HepG2 (cell line): ENCODE measurements at regions not wholly inside any gene's neighbourhood (a gene's known extent, or its start where the extent isn't known, plus 50 kb on each side); places are given as distances from the start of the nearest gene placed in this dataset.

Experiments
- ATAC-seq: fragments of 200-7000 bp; cut with Tn5 transposase; 3 replicates; pipeline ENCODE4 v1.9.1; 2020; ENCODE audit warnings: mild to moderate bottlenecking, moderate library complexity
- BruUV-seq: library from RNA; stranded (reverse); fragments of 400-500 nt; replicated peaks from 2 replicates; lab custom pipeline; 2021; lab: Mats Ljungman, UMichigan
- CTCF ChIA-PET: fragments of 300-600 bp; formaldehyde crosslinking; extraction: SDS; loops from one replicate; lab custom pipeline; 2021; ENCODE audit warnings: low total read pairs, inconsistent platforms, low intra/inter-chr PET ratio; lab: Yijun Ruan, JAX
- POLR2A ChIA-PET: fragments of 350-600 bp; sonication (Branson Sonifier 250); formaldehyde crosslinking; loops from one replicate; lab custom pipeline; 2020; ENCODE audit warnings: antibody characterized with exemption, inconsistent platforms; lab: Yijun Ruan, JAX
- DNase-seq: peaks from one replicate; pipeline ENCODE4 v3.0.0-alpha.2; 2015; ENCODE audit warnings: low spot score
- FAIRE-seq: peaks from 3 replicates; lab custom pipeline; 2011; peaks lifted over from hg19 to GRCh38; lab: Jason Lieb, UNC
- H2AFZ ChIP-seq: one replicate; pipeline ENCODE4 v1.6.1; 2011; ENCODE audit warnings: low read length, inconsistent platforms
- H3K27ac ChIP-seq: fragments of 300-600 bp; 3 replicates; pipeline ENCODE4 v1.8.0; 2011; ENCODE audit warnings: mixed run types, mild to moderate bottlenecking, mixed read lengths, low read length, inconsistent platforms; ENCODE audit not compliant: insufficient read depth; ENCODE audit errors: extremely low read length
- H3K27me3 ChIP-seq, 2 experiments: fragments of 200-600 bp in 1 of 2; 2 replicates in 1 of 2; 3 replicates in 1 of 2; pipeline versions ENCODE4 v1.6.0 to v1.8.0; 2011; ENCODE audit warnings: low read length in 2 of 2, mild to moderate bottlenecking in 2 of 2, moderate library complexity in 2 of 2, inconsistent platforms in 1 of 2; ENCODE audit not compliant: insufficient read depth in 2 of 2, control insufficient read depth in 1 of 2
- H3K36me3 ChIP-seq, 2 experiments: fragments of 200-600 bp in 1 of 2; replicated peaks in 1 of 2; 2 replicates in 1 of 2; 3 replicates in 1 of 2; pipeline versions ENCODE4 v1.5.1 to v1.8.0; 2011; ENCODE audit warnings: low read length in 2 of 2, inconsistent platforms in 1 of 2; ENCODE audit not compliant: insufficient read depth in 2 of 2, control insufficient read depth in 1 of 2
- H3K4me1 ChIP-seq: 2 replicates; pipeline ENCODE4 v1.5.1; 2012; ENCODE audit warnings: low read length, inconsistent platforms; ENCODE audit not compliant: insufficient read depth
- H3K4me2 ChIP-seq: 2 replicates; pipeline ENCODE4 v1.6.0; 2011; ENCODE audit warnings: low read depth, low read length, inconsistent platforms
- H3K4me3 ChIP-seq, 3 experiments: fragments of 200-600 bp in 1 of 3; sonication (generic), shearing (Covaris generic) in 1 of 3; replicated peaks in 1 of 3; 2 replicates each; pipeline ENCODE4 v1.5.1; 2011 to 2016; ENCODE audit warnings: low read length in 3 of 3, inconsistent platforms in 2 of 3, low read depth in 2 of 3, mild to moderate bottlenecking in 2 of 3, control low read depth in 1 of 3, mixed read lengths in 1 of 3; ENCODE audit not compliant: insufficient read depth in 1 of 3
- H3K79me2 ChIP-seq: one replicate; pipeline ENCODE4 v1.6.1; 2011; ENCODE audit warnings: low read length, inconsistent platforms; ENCODE audit not compliant: insufficient read depth
- H3K9ac ChIP-seq: 2 replicates; pipeline ENCODE4 v1.6.0; 2011; ENCODE audit warnings: mild to moderate bottlenecking, low read depth, low read length, inconsistent platforms; ENCODE audit not compliant: insufficient read depth
- H3K9me3 ChIP-seq: 2 replicates; pipeline ENCODE4 v1.5.1; 2012; ENCODE audit warnings: mild to moderate bottlenecking, low read length
- H4K20me1 ChIP-seq: 2 replicates; pipeline ENCODE4 v1.6.0; 2011; ENCODE audit warnings: inconsistent platforms, mild to moderate bottlenecking, low read length, moderate library complexity; ENCODE audit not compliant: insufficient read depth
- ATF7-NPFF ChIP-seq: sonication (generic); formaldehyde crosslinking; IDR thresholded peaks from 2 replicates; pipeline ENCODE4 v1.8.1; 2023; ENCODE audit warnings: mild to moderate bottlenecking, low read depth, missing genetic modification reagents, moderate library complexity
- FOXM1 ChIP-seq: sonication (generic); formaldehyde crosslinking; IDR thresholded peaks from 2 replicates; pipeline ENCODE4 v1.5.0; 2020; ENCODE audit warnings: missing genetic modification reagents
- KDM1A ChIP-seq: IDR thresholded peaks from 2 replicates; pipeline ENCODE4 v1.6.1; 2016; ENCODE audit warnings: missing compliant biosample characterization
- KDM2A ChIP-seq: sonication (generic); formaldehyde crosslinking; IDR thresholded peaks from 2 replicates; pipeline ENCODE4 v1.4.0; 2020; ENCODE audit warnings: low read depth, missing genetic modification reagents, borderline replicate concordance
- NFKB2 ChIP-seq: sonication (generic); formaldehyde crosslinking; IDR thresholded peaks from 2 replicates; pipeline ENCODE4 v1.4.0; 2020; ENCODE audit warnings: missing genetic modification reagents, borderline replicate concordance
- RAD51 ChIP-seq: fragments of 450-650 bp; IDR thresholded peaks from 2 replicates; pipeline ENCODE4 v1.6.1; 2016; ENCODE audit warnings: borderline replicate concordance
- XBP1 ChIP-seq: sonication (generic); formaldehyde crosslinking; IDR thresholded peaks from 2 replicates; pipeline ENCODE4 v1.5.0; 2020; ENCODE audit warnings: missing genetic modification reagents
- ZNF253 ChIP-seq: sonication (generic); formaldehyde crosslinking; IDR thresholded peaks from 2 replicates; pipeline ENCODE4 v1.8.0; 2022; ENCODE audit warnings: mild to moderate bottlenecking, missing genetic modification reagents, borderline replicate concordance
- ZNF333 ChIP-seq: sonication (generic); formaldehyde crosslinking; IDR thresholded peaks from 2 replicates; pipeline ENCODE4 v1.4.0; 2020; ENCODE audit warnings: mild to moderate bottlenecking, missing genetic modification reagents, borderline replicate concordance
- ZNF446 ChIP-seq: sonication (generic); formaldehyde crosslinking; IDR thresholded peaks from 2 replicates; pipeline ENCODE4 v1.5.0; 2020; ENCODE audit warnings: mild to moderate bottlenecking, missing genetic modification reagents
- ZNF720 ChIP-seq: sonication (generic); formaldehyde crosslinking; IDR thresholded peaks from 2 replicates; pipeline ENCODE4 v1.4.0; 2020; ENCODE audit warnings: missing genetic modification reagents
- WGBS: methylation state at CpG from one replicate; pipeline ENCODE4 v1.1.6; 2017; ENCODE audit warnings: low lambda C conversion rate; 5-methylcytosine and 5-hydroxymethylcytosine counted together
- in situ Hi-C: cut with HindIII; loops from 2 replicates; pipeline ENCODE4 v1.10.0; 2017; ENCODE audit warnings: low pct_unique_long_range_greater_than_20kb; ENCODE audit not compliant: extremely low pct_ligation_motif_present
- intact Hi-C: fragments of 100-400 bp; cut with micrococcal nuclease; formaldehyde crosslinking; loops from one replicate; pipeline ENCODE4 v1.10.0; 2022; ENCODE audit not compliant: unreplicated experiment
- TF ChIP-seq, protein P1 (sequence below): sonication (generic); formaldehyde crosslinking; IDR thresholded peaks from 2 replicates; pipeline ENCODE4 v1.5.0; 2020; ENCODE audit warnings: mild to moderate bottlenecking, missing genetic modification reagents
- TF ChIP-seq, protein P2 (sequence below): sonication (generic); formaldehyde crosslinking; IDR thresholded peaks from 2 replicates; pipeline ENCODE4 v1.8.1; 2023; ENCODE audit warnings: missing genetic modification reagents, mild to moderate bottlenecking, borderline replicate concordance
- TF ChIP-seq, protein P3 (sequence below): sonication (generic); formaldehyde crosslinking; IDR thresholded peaks from 2 replicates; pipeline ENCODE4 v1.5.0; 2020; ENCODE audit warnings: mild to moderate bottlenecking, missing genetic modification reagents
- TF ChIP-seq, protein P4 (sequence below): sonication (generic); formaldehyde crosslinking; IDR thresholded peaks from 2 replicates; pipeline ENCODE4 v1.4.0; 2020; ENCODE audit warnings: mild to moderate bottlenecking, missing genetic modification reagents

DNA sequence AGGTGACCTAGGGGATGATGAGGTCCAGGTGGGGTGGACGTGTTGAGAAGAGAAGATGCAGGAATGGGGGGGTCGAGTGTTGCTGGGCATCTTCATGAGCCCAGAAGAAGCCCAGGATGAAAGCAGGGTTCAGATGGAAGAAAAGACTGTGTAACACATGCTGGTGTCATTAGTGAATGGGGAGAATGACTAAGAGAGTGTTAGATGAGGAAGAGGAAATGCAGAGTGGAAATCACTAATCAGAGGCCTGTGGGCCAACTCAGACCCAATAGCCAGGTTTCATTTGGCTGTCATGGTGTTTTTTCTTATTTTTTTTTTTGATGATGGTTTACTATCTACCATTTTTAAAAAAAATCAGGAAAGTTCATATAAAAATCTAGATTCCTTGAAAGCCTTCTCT is 180.8 kb upstream of the CAMK1G start:
- no peak overlapping the region for H3K4me2 ChIP-seq
- H3K9me3 ChIP-seq = no peaks in the 10 kb centered on the region
- BruUV-seq = no TSS peak
- H3K36me3 ChIP-seq = no peaks in the 10 kb centered on the region
- FAIRE-seq = no peak
- 2% methylated on average over 2 of the region's 2 CpGs for WGBS
- CTCF ChIA-PET = no interaction called here
- intact Hi-C loops = no loop called here
- no peak for DNase-seq
- H3K4me1 ChIP-seq = no peaks in the 10 kb centered on the region
- H3K79me2 ChIP-seq = no peaks in the 10 kb centered on the region
- in situ Hi-C loops = no loop called here
- no peak overlapping the region for H3K27ac ChIP-seq
- POLR2A ChIA-PET = no interaction called here
- no peaks in the 10 kb centered on the region for H4K20me1 ChIP-seq
- no peak for ATAC-seq
- no peak overlapping the region for H3K4me3 ChIP-seq
- no peak overlapping the region for H3K9ac ChIP-seq
- no peaks in the 10 kb centered on the region for H3K27me3 ChIP-seq
- no peak overlapping the region for H2AFZ ChIP-seq
- TF ChIP-seq NFKB2 (CRISPR knock-in tag) (no peak), KDM2A (CRISPR knock-in tag) (no peak), XBP1 (no peak), ZNF446 (CRISPR knock-in tag) (no peak), FOXM1 (CRISPR knock-in tag) (no peak), ZNF253 (no peak), ZNF720 (no peak), RAD51 (no peak), KDM1A (no peak), ZNF333 (CRISPR knock-in tag) (no peak), ATF7-NPFF (CRISPR knock-in tag) (no peak)
- TF ChIP-seq, protein P1, sequence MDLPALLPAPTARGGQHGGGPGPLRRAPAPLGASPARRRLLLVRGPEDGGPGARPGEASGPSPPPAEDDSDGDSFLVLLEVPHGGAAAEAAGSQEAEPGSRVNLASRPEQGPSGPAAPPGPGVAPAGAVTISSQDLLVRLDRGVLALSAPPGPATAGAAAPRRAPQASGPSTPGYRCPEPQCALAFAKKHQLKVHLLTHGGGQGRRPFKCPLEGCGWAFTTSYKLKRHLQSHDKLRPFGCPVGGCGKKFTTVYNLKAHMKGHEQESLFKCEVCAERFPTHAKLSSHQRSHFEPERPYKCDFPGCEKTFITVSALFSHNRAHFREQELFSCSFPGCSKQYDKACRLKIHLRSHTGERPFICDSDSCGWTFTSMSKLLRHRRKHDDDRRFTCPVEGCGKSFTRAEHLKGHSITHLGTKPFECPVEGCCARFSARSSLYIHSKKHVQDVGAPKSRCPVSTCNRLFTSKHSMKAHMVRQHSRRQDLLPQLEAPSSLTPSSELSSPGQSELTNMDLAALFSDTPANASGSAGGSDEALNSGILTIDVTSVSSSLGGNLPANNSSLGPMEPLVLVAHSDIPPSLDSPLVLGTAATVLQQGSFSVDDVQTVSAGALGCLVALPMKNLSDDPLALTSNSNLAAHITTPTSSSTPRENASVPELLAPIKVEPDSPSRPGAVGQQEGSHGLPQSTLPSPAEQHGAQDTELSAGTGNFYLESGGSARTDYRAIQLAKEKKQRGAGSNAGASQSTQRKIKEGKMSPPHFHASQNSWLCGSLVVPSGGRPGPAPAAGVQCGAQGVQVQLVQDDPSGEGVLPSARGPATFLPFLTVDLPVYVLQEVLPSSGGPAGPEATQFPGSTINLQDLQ = no peak
- TF ChIP-seq, protein P2, sequence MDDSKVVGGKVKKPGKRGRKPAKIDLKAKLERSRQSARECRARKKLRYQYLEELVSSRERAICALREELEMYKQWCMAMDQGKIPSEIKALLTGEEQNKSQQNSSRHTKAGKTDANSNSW = no peak
- TF ChIP-seq, protein P3, sequence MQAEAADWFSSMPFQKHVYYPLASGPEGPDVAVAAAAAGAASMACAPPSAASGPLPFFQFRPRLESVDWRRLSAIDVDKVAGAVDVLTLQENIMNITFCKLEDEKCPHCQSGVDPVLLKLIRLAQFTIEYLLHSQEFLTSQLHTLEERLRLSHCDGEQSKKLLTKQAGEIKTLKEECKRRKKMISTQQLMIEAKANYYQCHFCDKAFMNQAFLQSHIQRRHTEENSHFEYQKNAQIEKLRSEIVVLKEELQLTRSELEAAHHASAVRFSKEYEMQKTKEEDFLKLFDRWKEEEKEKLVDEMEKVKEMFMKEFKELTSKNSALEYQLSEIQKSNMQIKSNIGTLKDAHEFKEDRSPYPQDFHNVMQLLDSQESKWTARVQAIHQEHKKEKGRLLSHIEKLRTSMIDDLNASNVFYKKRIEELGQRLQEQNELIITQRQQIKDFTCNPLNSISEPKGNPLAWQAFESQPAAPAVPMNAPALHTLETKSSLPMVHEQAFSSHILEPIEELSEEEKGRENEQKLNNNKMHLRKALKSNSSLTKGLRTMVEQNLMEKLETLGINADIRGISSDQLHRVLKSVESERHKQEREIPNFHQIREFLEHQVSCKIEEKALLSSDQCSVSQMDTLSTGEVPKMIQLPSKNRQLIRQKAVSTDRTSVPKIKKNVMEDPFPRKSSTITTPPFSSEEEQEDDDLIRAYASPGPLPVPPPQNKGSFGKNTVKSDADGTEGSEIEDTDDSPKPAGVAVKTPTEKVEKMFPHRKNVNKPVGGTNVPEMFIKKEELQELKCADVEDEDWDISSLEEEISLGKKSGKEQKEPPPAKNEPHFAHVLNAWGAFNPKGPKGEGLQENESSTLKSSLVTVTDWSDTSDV (CRISPR knock-in tag) = no peak
- TF ChIP-seq, protein P4, sequence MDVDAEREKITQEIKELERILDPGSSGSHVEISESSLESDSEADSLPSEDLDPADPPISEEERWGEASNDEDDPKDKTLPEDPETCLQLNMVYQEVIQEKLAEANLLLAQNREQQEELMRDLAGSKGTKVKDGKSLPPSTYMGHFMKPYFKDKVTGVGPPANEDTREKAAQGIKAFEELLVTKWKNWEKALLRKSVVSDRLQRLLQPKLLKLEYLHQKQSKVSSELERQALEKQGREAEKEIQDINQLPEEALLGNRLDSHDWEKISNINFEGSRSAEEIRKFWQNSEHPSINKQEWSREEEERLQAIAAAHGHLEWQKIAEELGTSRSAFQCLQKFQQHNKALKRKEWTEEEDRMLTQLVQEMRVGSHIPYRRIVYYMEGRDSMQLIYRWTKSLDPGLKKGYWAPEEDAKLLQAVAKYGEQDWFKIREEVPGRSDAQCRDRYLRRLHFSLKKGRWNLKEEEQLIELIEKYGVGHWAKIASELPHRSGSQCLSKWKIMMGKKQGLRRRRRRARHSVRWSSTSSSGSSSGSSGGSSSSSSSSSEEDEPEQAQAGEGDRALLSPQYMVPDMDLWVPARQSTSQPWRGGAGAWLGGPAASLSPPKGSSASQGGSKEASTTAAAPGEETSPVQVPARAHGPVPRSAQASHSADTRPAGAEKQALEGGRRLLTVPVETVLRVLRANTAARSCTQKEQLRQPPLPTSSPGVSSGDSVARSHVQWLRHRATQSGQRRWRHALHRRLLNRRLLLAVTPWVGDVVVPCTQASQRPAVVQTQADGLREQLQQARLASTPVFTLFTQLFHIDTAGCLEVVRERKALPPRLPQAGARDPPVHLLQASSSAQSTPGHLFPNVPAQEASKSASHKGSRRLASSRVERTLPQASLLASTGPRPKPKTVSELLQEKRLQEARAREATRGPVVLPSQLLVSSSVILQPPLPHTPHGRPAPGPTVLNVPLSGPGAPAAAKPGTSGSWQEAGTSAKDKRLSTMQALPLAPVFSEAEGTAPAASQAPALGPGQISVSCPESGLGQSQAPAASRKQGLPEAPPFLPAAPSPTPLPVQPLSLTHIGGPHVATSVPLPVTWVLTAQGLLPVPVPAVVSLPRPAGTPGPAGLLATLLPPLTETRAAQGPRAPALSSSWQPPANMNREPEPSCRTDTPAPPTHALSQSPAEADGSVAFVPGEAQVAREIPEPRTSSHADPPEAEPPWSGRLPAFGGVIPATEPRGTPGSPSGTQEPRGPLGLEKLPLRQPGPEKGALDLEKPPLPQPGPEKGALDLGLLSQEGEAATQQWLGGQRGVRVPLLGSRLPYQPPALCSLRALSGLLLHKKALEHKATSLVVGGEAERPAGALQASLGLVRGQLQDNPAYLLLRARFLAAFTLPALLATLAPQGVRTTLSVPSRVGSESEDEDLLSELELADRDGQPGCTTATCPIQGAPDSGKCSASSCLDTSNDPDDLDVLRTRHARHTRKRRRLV (CRISPR knock-in tag) = no peak
